Activated CD8-positive, alpha-beta T cell treated with anti-CD3 and anti-CD28 coated beads, Interleukin-2, amount 10 ng/mL, durations not matched to agents 7 days and 5 days (primary cell): ENCODE measurements at regions not wholly inside any gene's neighbourhood (a gene's known extent, or its start where the extent isn't known, plus 50 kb on each side); places are given as distances from the start of the nearest gene placed in this dataset.

ENCODE experiments used
- ATAC-seq: fragments of 150-1000 bp; cut with Tn5 transposase; one replicate; pipeline ENCODE4 v1.10.0; 2021; ENCODE audit warnings: moderate library complexity
- CTCF ChIA-PET: fragments of 350-600 bp; sonication (Branson Sonifier 250); formaldehyde crosslinking; loops from one replicate; lab custom pipeline; 2021; ENCODE audit warnings: antibody characterized with exemption; lab: Charles Lee
- POLR2A ChIA-PET: fragments of 350-600 bp; sonication (Branson Sonifier 250); formaldehyde crosslinking; loops from one replicate; lab custom pipeline; 2021; ENCODE audit warnings: antibody characterized with exemption; lab: Charles Lee
- DNase-seq: peaks from one replicate; pipeline ENCODE4 v3.0.0-alpha.2; 2020
- H3K27ac Mint-ChIP-seq: one replicate; pipeline ENCODE4 v1.8.0; 2021; ENCODE audit warnings: mild to moderate bottlenecking, mixed read lengths
- H3K27me3 Mint-ChIP-seq: one replicate; pipeline ENCODE4 v1.8.0; 2021; ENCODE audit warnings: low read depth, mixed read lengths
- H3K36me3 Mint-ChIP-seq: one replicate; pipeline ENCODE4 v1.8.0; 2021; ENCODE audit warnings: low read depth, mixed read lengths
- H3K4me1 Mint-ChIP-seq: one replicate; pipeline ENCODE4 v1.8.0; 2021; ENCODE audit warnings: low read depth, mixed read lengths
- H3K4me3 Mint-ChIP-seq: one replicate; pipeline ENCODE4 v1.8.0; 2021; ENCODE audit warnings: mild to moderate bottlenecking, mixed read lengths
- H3K9me3 Mint-ChIP-seq: one replicate; pipeline ENCODE4 v1.8.0; 2022; ENCODE audit warnings: mixed read lengths; ENCODE audit not compliant: insufficient read depth

- Mint-ChIP-seq H3K27me3 (no peaks in the 10 kb centered on the region), H3K27ac (no peak overlapping the region), H3K4me1 (no peaks in the 10 kb centered on the region), H3K36me3 (peaks cover under 1% of the 10 kb centered on the region), H3K4me3 (no peak overlapping the region), H3K9me3 (peaks cover 1% of the 10 kb centered on the region)
- DNase-seq (no peak), ATAC-seq (no peak)
- CTCF ChIA-PET, result no interaction called here
- POLR2A ChIA-PET, result no interaction called here
Observed at GRCh38 chr4:54152846-54153600, 53.1 kb downstream of the GSX2 start.

GRCh38 chr4:54155936-54156335 is 56.0 kb downstream of the GSX2 start:
- ChIA-PET CTCF (no interaction called here), POLR2A (no interaction called here)
- Mint-ChIP-seq H3K4me3 (no peak overlapping the region), H3K27ac (no peak overlapping the region), H3K36me3 (peaks cover 2% of the 10 kb centered on the region), H3K4me1 (no peaks in the 10 kb centered on the region), H3K27me3 (no peaks in the 10 kb centered on the region), H3K9me3 (peaks cover 10% of the 10 kb centered on the region)
- no peak for DNase-seq
- no peak for ATAC-seq

GRCh38 chr4:54157606-54158005 is 57.6 kb downstream of the GSX2 start:
- ATAC-seq (no peak), DNase-seq (no peak)
- H3K36me3 Mint-ChIP-seq, result peaks cover 2% of the 10 kb centered on the region
- H3K27ac Mint-ChIP-seq, result no peak overlapping the region
- CTCF ChIA-PET, result no interaction called here
- no peaks in the 10 kb centered on the region for H3K4me1 Mint-ChIP-seq
- H3K9me3 Mint-ChIP-seq, result peaks cover 10% of the 10 kb centered on the region
- no peaks in the 10 kb centered on the region for H3K27me3 Mint-ChIP-seq
- H3K4me3 Mint-ChIP-seq, result no peak overlapping the region
- POLR2A ChIA-PET, result no interaction called here

- peaks cover 10% of the 10 kb centered on the region for H3K9me3 Mint-ChIP-seq
- H3K27ac Mint-ChIP-seq, result no peak overlapping the region
- H3K36me3 Mint-ChIP-seq, result peaks cover 2% of the 10 kb centered on the region
- ChIA-PET POLR2A (no interaction called here), CTCF (no interaction called here)
- ATAC-seq, result no peak
- DNase-seq, result no peak
- H3K4me1 Mint-ChIP-seq, result no peaks in the 10 kb centered on the region
- peaks cover 3% of the 10 kb centered on the region for H3K27me3 Mint-ChIP-seq
- H3K4me3 Mint-ChIP-seq, result no peak overlapping the region
Observed at GRCh38 chr4:54159543-54159942, 59.6 kb downstream of the GSX2 start.

GRCh38 chr4:54165011-54165410 is 64.1 kb upstream of the PDGFRA start:
- Mint-ChIP-seq H3K9me3 (no peaks in the 10 kb centered on the region), H3K36me3 (no peaks in the 10 kb centered on the region), H3K4me3 (no peak overlapping the region), H3K4me1 (no peaks in the 10 kb centered on the region), H3K27ac (no peak overlapping the region), H3K27me3 (peaks cover 5% of the 10 kb centered on the region)
- ChIA-PET CTCF (no interaction called here), POLR2A (interaction anchor here (1.3 kb wide), 1 partner anchor 18 kb away, joined by 4 read pairs; no protein-coding TSS in a partner anchor)
- ATAC-seq (no peak), DNase-seq (no peak)

DNA sequence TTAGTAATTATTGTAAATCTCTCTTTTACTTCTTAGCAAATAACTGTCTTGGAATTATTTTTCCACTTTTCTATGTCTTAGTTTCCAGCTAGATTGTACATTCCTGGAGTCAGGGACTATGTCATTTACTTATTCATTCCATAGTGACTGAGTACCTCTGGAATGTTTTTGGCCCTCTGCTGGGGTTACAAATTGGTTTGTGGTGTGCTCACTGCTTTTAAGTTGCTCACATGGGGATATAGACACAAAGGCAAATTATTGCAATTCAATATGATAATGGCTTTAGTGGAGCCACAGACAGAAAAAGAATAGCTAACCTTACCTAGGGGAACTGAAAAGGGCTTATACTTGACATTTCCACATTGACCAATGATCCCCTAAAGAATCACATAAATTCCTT is 63.7 kb upstream of the PDGFRA start:
- no peaks in the 10 kb centered on the region for H3K36me3 Mint-ChIP-seq
- CTCF ChIA-PET, result no interaction called here
- H3K4me3 Mint-ChIP-seq, result no peak overlapping the region

GRCh38 chr4:54167508-54167907 is 61.6 kb upstream of the PDGFRA start:
- Mint-ChIP-seq H3K27me3 (peaks cover 7% of the 10 kb centered on the region), H3K9me3 (no peaks in the 10 kb centered on the region), H3K4me1 (no peaks in the 10 kb centered on the region), H3K36me3 (no peaks in the 10 kb centered on the region), H3K4me3 (no peak overlapping the region), H3K27ac (no peak overlapping the region)
- DNase-seq (no peak), ATAC-seq (no peak)
- POLR2A ChIA-PET, result no interaction called here
- CTCF ChIA-PET, result no interaction called here

More for the DNA sequence above, 63.7 kb upstream of the PDGFRA start:
- POLR2A ChIA-PET, result no interaction called here
- no peaks in the 10 kb centered on the region for H3K4me1 Mint-ChIP-seq
- H3K9me3 Mint-ChIP-seq, result no peaks in the 10 kb centered on the region
- no peak overlapping the region for H3K27ac Mint-ChIP-seq
- no peak for DNase-seq
- ATAC-seq, result no peak
- H3K27me3 Mint-ChIP-seq, result peaks cover 7% of the 10 kb centered on the region

DNA sequence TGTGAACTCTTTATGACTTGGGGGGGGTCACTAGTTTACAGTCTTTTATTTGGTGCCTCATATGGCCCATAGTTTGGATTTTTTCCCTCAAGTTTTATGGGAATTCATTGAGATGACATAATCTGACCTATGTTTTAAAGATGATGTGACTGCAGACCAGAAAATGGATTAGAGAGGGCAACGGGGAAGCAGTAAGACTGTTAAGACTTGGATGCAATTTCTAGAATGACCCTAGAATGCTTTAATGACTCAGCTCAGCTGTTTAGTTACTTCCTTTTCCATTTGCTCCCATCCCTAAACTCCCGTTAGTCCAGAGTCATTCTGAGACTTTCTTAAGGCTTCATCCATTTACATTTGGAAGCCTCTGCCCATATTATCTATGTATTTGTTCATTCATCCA is 59.9 kb upstream of the PDGFRA start:
- H3K4me3 Mint-ChIP-seq, result no peak overlapping the region
- H3K27me3 Mint-ChIP-seq, result peaks cover 4% of the 10 kb centered on the region
- no peaks in the 10 kb centered on the region for H3K9me3 Mint-ChIP-seq
- no peaks in the 10 kb centered on the region for H3K36me3 Mint-ChIP-seq
- ATAC-seq (no peak), DNase-seq (no peak)
- CTCF ChIA-PET, result no interaction called here
- POLR2A ChIA-PET, result no interaction called here
- H3K4me1 Mint-ChIP-seq, result no peaks in the 10 kb centered on the region
- no peak overlapping the region for H3K27ac Mint-ChIP-seq

DNA sequence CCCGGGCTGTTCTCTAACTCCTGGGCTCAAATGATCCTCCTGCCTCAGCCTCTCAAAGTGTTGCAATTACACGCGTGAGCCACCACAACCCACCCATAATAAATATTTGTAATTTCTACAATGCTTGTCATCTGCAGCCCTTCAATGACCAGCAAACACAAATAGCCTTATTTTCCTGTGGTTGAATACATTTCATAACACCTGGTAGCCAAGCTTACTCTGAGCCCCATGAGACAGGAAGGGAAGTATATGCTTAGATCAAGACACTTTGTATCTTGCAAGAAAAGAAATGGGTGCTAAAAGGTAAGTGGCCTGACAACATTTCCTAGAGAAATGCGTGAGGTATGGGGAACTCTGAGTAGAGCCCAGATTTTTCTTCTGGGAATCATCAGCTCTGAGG is 56.9 kb upstream of the PDGFRA start:
- Mint-ChIP-seq H3K4me3 (no peak overlapping the region), H3K27me3 (peaks cover 4% of the 10 kb centered on the region), H3K4me1 (no peaks in the 10 kb centered on the region), H3K9me3 (no peaks in the 10 kb centered on the region), H3K27ac (no peak overlapping the region), H3K36me3 (no peaks in the 10 kb centered on the region)
- ChIA-PET POLR2A (no interaction called here), CTCF (interaction anchor here (0.9 kb wide), 1 partner anchor 44 kb away, joined by 3 read pairs; no protein-coding TSS in a partner anchor)
- no peak for DNase-seq
- ATAC-seq, result no peak

DNA sequence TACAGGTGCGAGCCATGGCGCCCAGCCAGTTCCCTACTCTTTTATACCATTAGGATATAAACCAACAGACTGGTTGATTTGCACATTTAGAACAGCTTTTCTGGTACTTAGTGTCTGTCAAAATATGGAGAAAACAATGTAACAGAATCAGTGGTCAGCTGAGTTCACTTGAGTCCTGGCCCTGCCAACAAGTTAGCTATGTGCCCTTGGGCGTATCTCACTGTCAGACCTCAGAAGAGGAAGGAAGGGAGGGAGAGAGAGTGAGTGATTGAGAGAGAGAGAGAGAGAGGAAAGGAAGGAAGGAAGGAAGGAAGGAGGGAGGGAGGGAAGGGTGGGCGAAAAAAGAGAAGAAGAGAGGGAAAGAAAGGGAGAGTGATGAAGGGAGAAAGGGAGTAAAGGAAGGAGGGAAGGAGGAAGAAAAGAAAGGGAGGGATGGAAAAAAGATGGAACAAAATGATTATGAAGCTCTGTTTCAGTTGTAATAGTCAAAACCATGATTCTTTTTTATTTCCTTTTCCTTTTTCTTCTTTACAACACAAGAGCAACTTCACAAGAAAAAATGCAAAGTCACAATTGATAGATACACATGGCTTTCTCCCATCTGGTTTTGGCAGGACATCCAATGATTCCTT is 55.7 kb upstream of the PDGFRA start:
- Mint-ChIP-seq H3K27ac (no peak overlapping the region), H3K4me3 (no peak overlapping the region), H3K9me3 (no peaks in the 10 kb centered on the region), H3K36me3 (no peaks in the 10 kb centered on the region), H3K27me3 (peaks cover 4% of the 10 kb centered on the region), H3K4me1 (no peaks in the 10 kb centered on the region)
- DNase-seq (no peak), ATAC-seq (no peak)
- ChIA-PET POLR2A (no interaction called here), CTCF (no interaction called here)

DNA sequence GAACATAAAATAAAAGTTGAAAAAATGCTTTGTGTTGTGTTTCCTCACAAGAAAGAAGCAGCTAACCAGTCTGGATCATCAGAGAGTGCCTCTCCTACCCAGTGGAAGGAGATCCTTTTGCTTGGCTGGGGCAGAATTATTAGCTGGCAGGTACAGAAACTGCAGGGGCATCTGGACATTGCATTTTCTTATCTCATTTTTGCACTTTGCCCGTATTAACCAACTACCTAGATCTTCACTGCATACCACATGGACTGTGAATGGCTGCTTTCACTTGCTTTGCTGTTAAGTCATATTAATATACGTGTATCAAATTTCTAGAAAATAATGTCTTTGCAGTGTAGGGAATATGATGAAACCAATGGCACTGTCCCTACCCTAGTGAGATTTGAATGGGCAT is 52.9 kb upstream of the PDGFRA start:
- no peak for DNase-seq
- H3K27ac Mint-ChIP-seq, result no peak overlapping the region

More for the DNA sequence above, 52.9 kb upstream of the PDGFRA start:
- no peaks in the 10 kb centered on the region for H3K27me3 Mint-ChIP-seq
- no peaks in the 10 kb centered on the region for H3K4me1 Mint-ChIP-seq
- CTCF ChIA-PET, result no interaction called here
- H3K4me3 Mint-ChIP-seq, result no peak overlapping the region
- no peaks in the 10 kb centered on the region for H3K36me3 Mint-ChIP-seq
- ATAC-seq, result no peak
- no peaks in the 10 kb centered on the region for H3K9me3 Mint-ChIP-seq
- POLR2A ChIA-PET, result no interaction called here
